GM06990 (cell line): ENCODE measurements at regions not wholly inside any gene's neighbourhood (a gene's known extent, or its start where the extent isn't known, plus 50 kb on each side); places are given as distances from the start of the nearest gene placed in this dataset.

Experiments used
- DNase-seq: peaks from one replicate; pipeline ENCODE4 v3.0.0-alpha.2; 2011; ENCODE audit not compliant: insufficient read length; ENCODE audit errors: extremely low read depth
- H3K27me3 ChIP-seq: replicated peaks from 2 replicates; pipeline ENCODE4 v1.6.0; 2011; ENCODE audit warnings: low read length; ENCODE audit not compliant: control insufficient read depth, insufficient read depth
- H3K36me3 ChIP-seq: 2 replicates; pipeline ENCODE4 v1.5.1; 2011; ENCODE audit warnings: low read length; ENCODE audit not compliant: control insufficient read depth, insufficient read depth
- H3K4me3 ChIP-seq: replicated peaks from 2 replicates; pipeline ENCODE4 v1.5.1; 2011; ENCODE audit warnings: low read depth, mild to moderate bottlenecking, control low read depth, low read length
- CTCF ChIP-seq: IDR thresholded peaks from 2 replicates; pipeline ENCODE4 v1.5.1; 2011; ENCODE audit warnings: low read length, control low read depth, mild to moderate bottlenecking, inconsistent platforms; ENCODE audit not compliant: insufficient read depth, poor library complexity, severe bottlenecking

- no peaks in the 10 kb centered on the region for H3K36me3 ChIP-seq
- H3K27me3 ChIP-seq, result no peaks in the 10 kb centered on the region
- no peak overlapping the region for H3K4me3 ChIP-seq
- no peak for TF ChIP-seq CTCF
- no peak for DNase-seq
Observed at GRCh38 chr1:217343907-217344306, 287.0 kb downstream of the GPATCH2 start.

- DNase-seq, result no peak
- H3K36me3 ChIP-seq, result no peaks in the 10 kb centered on the region
- H3K27me3 ChIP-seq, result no peaks in the 10 kb centered on the region
- H3K4me3 ChIP-seq, result no peak overlapping the region
- no peak for TF ChIP-seq CTCF
Observed at GRCh38 chr1:217342105-217342504, 288.8 kb downstream of the GPATCH2 start.

- DNase-seq, result no peak
- Histone ChIP-seq H3K4me3 (no peak overlapping the region), H3K36me3 (no peaks in the 10 kb centered on the region), H3K27me3 (no peaks in the 10 kb centered on the region)
- no peak for TF ChIP-seq CTCF
Observed at GRCh38 chr1:217336724-217337123, 294.2 kb downstream of the GPATCH2 start.

- Histone ChIP-seq H3K36me3 (no peaks in the 10 kb centered on the region), H3K4me3 (no peak overlapping the region), H3K27me3 (no peaks in the 10 kb centered on the region)
- peak; percentile 74 for TF ChIP-seq CTCF
- DNase-seq, result no peak
Observed at GRCh38 chr1:217333939-217334338, 297.0 kb downstream of the GPATCH2 start.

GRCh38 chr1:217332431-217333065 is 298.3 kb downstream of the GPATCH2 start:
- DNase-seq, result no peak

More at GRCh38 chr1:217332431-217333065, 298.3 kb downstream of the GPATCH2 start:
- no peak for TF ChIP-seq CTCF
- no peak overlapping the region for H3K4me3 ChIP-seq
- H3K27me3 ChIP-seq, result no peaks in the 10 kb centered on the region
- H3K36me3 ChIP-seq, result no peaks in the 10 kb centered on the region
